Muscle of leg (tissue), 3 donors: ENCODE measurements at regions not wholly inside any gene's neighbourhood (a gene's known extent, or its start where the extent isn't known, plus 50 kb on each side); places are given as distances from the start of the nearest gene placed in this dataset.

Source experiments
- DNase-seq: peaks from one replicate; pipeline ENCODE4 v3.0.0; 2013
- H3K27ac ChIP-seq: one replicate; pipeline ENCODE4 v1.5.1; 2013; ENCODE audit warnings: mild to moderate bottlenecking, low read length, control low read depth
- H3K27me3 ChIP-seq: one replicate; pipeline ENCODE4 v1.6.1; 2013; ENCODE audit warnings: low read length; ENCODE audit not compliant: control insufficient read depth, insufficient read depth
- H3K36me3 ChIP-seq: one replicate; pipeline ENCODE4 v1.6.1; 2013; ENCODE audit warnings: low read length; ENCODE audit not compliant: control insufficient read depth, insufficient read depth
- H3K4me1 ChIP-seq: one replicate; pipeline ENCODE4 v1.6.1; 2013; ENCODE audit warnings: low read length; ENCODE audit not compliant: control insufficient read depth, insufficient read depth
- H3K4me3 ChIP-seq: one replicate; pipeline ENCODE4 v1.5.1; 2013; ENCODE audit warnings: low read length, control low read depth
- H3K9me3 ChIP-seq: replicated peaks from 2 replicates; pipeline ENCODE4 v1.6.1; 2013; ENCODE audit warnings: low read depth, low read length; ENCODE audit not compliant: control insufficient read depth
- WGBS: methylation state at CpG from one replicate; pipeline ENCODE4 v1.1.5; 2013; ENCODE audit warnings: missing lambda C conversion rate; ENCODE audit not compliant: insufficient coverage; 5-methylcytosine and 5-hydroxymethylcytosine counted together

DNA sequence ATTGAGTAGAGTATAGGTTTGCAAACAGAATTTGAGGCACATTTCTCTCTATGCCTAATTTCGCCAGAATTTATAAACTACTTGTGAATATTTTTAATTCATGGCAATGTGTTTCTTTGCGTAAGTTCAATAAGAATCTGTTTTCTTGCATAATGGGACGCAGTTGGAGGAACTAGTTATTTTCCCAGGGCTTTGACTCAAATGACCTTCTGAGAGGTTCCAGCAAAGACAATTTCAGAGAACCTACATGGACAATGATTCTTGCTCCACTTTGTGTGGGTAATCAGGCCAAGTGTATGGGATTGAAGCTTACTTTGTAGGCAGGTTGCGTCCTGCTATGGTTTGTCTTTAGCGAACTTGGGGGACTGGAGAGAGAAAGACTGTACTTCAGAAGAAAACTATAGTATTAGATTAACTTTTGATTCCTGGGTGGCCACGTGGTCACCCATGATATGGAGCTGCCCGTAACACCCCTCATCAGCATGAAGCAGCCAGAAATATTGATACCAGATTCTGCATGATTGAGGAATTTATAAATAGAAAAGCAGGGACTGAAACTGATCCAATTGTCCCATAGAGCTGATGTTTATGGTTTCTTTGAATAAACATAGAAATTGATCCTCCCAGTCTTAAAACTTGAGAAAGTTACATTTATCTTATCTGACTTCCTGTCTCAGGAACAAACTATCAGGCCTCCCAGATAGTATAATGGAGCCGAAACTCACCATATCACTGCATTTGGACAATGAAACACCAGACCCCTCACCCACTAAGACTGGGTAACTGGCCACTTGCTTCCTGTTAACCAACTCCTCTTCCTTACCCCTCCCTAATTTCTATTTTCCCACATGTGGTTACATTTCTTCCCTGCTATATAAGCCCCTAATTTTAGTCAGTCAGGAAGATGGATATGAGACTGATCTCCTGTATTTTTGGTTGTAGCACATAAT, 815.3 kb upstream of the HS6ST1 start:
- Histone ChIP-seq H3K36me3 (no peaks in the 10 kb centered on the region), H3K4me1 (no peaks in the 10 kb centered on the region), H3K9me3 (peaks cover 1% of the 10 kb centered on the region), H3K4me3 (no peak overlapping the region), H3K27me3 (no peaks in the 10 kb centered on the region), H3K27ac (no peak overlapping the region)
- 50% methylated on average over 1 of the region's 8 CpGs for WGBS
- DNase-seq, result no peak

DNA sequence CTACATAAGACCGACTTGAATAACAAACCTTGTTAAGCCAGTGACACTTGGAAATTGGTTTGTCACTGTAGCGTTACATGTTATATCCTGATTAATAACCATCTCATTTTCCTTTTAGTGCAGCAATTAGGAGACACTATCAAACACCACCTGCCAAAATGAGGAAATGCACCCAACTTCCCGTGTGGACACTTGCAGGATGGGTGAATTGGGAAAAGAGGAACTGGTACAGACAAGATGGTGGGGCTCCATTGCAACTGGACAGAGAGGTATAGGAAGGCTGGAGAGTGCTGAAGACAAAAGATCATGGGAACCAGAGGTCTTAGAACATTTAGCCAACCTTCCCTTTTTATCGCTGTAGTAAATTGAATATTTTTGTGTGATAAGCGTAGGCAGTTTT, 816.3 kb upstream of the HS6ST1 start:
- no peak overlapping the region for H3K4me3 ChIP-seq
- no peak for DNase-seq
- no peaks in the 10 kb centered on the region for H3K4me1 ChIP-seq
- H3K27me3 ChIP-seq, result no peaks in the 10 kb centered on the region
- peaks cover 2% of the 10 kb centered on the region for H3K9me3 ChIP-seq
- WGBS, result no CpG with 5 or more reads among the region's 5 CpGs
- H3K27ac ChIP-seq, result no peak overlapping the region
- H3K36me3 ChIP-seq, result no peaks in the 10 kb centered on the region

- Histone ChIP-seq H3K36me3 (no peaks in the 10 kb centered on the region), H3K27me3 (no peaks in the 10 kb centered on the region), H3K27ac (no peak overlapping the region), H3K9me3 (peaks cover 2% of the 10 kb centered on the region), H3K4me3 (no peak overlapping the region), H3K4me1 (no peaks in the 10 kb centered on the region)
- no peak for DNase-seq
- WGBS, result no CpG with 5 or more reads among the region's 2 CpGs
These were observed 820.7 kb upstream of the HS6ST1 start for GRCh38 chr2:129139380-129139779.

DNA sequence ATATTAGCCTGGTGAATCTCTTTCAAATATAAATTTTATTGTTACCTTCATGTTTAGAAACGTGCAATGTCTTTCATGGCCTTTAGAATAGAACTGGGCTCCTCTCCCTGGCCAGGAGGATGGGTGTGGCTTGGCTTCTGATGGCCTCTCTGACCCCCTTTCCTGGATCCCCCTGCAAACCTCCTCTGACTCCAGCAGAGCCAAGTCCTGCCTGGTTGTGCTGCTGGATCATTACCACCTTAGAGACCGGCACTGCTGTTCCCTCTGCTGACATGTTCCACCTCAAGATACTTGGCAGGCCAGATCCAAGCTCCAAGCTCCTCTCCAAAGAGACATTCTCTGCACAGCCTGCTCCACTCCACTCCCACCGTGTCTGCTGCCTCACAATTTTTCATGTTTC, 823.8 kb upstream of the HS6ST1 start:
- Histone ChIP-seq H3K9me3 (peaks cover 2% of the 10 kb centered on the region), H3K4me3 (no peak overlapping the region), H3K27ac (no peak overlapping the region), H3K27me3 (no peaks in the 10 kb centered on the region), H3K4me1 (no peaks in the 10 kb centered on the region), H3K36me3 (no peaks in the 10 kb centered on the region)
- WGBS, result no CpG with 5 or more reads among the region's 3 CpGs
- DNase-seq, result no peak

- DNase-seq, result no peak
- no peaks in the 10 kb centered on the region for H3K4me1 ChIP-seq
- no peaks in the 10 kb centered on the region for H3K27me3 ChIP-seq
- H3K4me3 ChIP-seq, result no peak overlapping the region
- no peaks in the 10 kb centered on the region for H3K36me3 ChIP-seq
- H3K27ac ChIP-seq, result no peak overlapping the region
- H3K9me3 ChIP-seq, result no peaks in the 10 kb centered on the region
- WGBS, result 93% methylated on average over 42 of the region's 42 CpGs
These were observed 825.6 kb upstream of the HS6ST1 start for GRCh38 chr2:129144082-129144791.

GRCh38 chr2:129152514-129152913, 827.0 kb upstream of the RAB6C start:
- H3K4me1 ChIP-seq, result no peaks in the 10 kb centered on the region
- no peaks in the 10 kb centered on the region for H3K27me3 ChIP-seq
- no peak for DNase-seq
- H3K27ac ChIP-seq, result no peak overlapping the region
- no peaks in the 10 kb centered on the region for H3K36me3 ChIP-seq
- H3K9me3 ChIP-seq, result no peaks in the 10 kb centered on the region
- no peak overlapping the region for H3K4me3 ChIP-seq
- WGBS, result no CpG with 5 or more reads among the region's 1 CpG

DNA sequence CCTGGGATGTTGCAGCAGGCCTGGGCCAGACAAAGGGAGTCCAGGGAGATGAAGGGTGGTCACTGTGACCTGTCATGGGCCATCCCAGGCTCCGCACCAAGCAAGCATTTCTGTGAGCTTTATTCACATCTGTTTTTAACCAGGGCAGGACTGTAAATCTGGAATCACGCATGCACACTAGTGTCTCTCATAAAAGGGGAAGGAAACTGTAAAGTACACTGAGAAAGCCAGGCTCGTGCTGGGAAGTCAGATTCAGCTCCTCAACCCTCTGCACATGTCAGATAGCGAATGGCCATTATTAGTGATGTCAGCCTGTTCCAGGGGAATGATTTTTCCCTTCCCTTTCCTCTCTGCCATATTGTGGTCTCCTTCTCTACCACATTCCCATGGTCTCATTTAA, 818.6 kb upstream of the RAB6C start:
- 66% methylated on average over 2 of the region's 4 CpGs for WGBS
- no peaks in the 10 kb centered on the region for H3K9me3 ChIP-seq
- H3K4me3 ChIP-seq, result no peak overlapping the region
- peak; percentile 28 for DNase-seq
- no peaks in the 10 kb centered on the region for H3K36me3 ChIP-seq
- H3K4me1 ChIP-seq, result peaks cover 2% of the 10 kb centered on the region
- peaks cover 2% of the 10 kb centered on the region for H3K27me3 ChIP-seq
- H3K27ac ChIP-seq, result no peak overlapping the region

DNA sequence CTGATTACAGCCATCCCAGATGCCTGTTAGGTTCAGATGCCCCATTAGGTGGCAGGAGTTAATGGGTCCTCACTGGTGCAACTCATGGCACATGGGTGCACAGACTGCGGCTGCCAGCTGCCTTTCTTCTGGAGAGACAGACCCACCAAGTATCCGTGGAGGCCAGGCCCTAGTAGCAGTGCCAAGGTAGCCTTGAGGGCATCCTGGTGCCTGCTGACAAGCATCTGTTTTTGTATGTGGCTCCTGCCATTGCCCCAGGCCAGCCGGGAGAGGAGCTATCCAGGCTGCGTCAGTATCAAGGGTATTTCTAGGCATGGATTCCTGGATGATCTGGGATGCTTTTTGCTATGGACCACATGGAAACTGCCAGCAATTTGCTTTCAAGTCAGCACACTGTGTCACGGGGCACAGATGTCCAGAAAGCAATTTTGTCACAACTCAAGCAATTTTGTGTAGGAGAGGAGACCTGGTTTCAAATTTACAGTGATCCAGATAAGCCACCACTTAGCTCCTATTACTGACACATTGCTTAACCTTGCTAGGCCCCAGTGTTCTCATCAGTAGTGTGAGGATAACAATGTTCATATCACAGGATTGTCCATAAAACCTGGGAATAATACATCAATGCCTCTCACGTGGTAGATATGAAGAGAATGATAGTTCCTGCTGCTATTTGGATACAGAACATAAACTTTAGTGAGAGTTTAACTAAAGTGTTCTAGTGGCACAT, 815.1 kb upstream of the RAB6C start:
- no peak for DNase-seq
- Histone ChIP-seq H3K27me3 (no peaks in the 10 kb centered on the region), H3K4me3 (no peak overlapping the region), H3K9me3 (no peaks in the 10 kb centered on the region), H3K27ac (no peak overlapping the region), H3K4me1 (peaks cover 2% of the 10 kb centered on the region), H3K36me3 (no peaks in the 10 kb centered on the region)
- WGBS, result 45% methylated on average over 5 of the region's 6 CpGs

DNA sequence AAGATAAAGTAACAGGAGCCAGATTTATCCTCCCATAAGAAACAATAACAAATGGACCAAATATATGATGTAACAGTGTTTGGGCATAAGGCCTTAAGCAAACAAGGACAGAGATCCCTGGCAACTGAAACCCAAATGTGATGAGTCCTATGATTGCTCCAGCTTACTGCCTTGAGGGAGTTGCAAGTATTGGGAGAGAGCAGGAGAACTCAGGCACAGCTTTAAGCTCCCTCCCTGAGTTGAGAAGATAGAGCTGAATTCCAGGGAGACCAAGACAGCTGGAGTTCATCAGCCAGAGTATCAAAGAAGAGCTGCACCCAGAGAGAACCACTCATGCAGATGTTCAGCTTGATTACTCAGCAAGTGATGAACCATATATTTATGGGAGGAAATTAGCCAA, 814.5 kb upstream of the RAB6C start:
- H3K9me3 ChIP-seq, result no peaks in the 10 kb centered on the region
- no peak overlapping the region for H3K4me3 ChIP-seq
- no peaks in the 10 kb centered on the region for H3K36me3 ChIP-seq
- H3K27me3 ChIP-seq, result no peaks in the 10 kb centered on the region
- DNase-seq, result peak; percentile 79
- peaks cover 2% of the 10 kb centered on the region for H3K4me1 ChIP-seq
- H3K27ac ChIP-seq, result no peak overlapping the region

- DNase-seq, result no peak
- H3K27ac ChIP-seq, result no peak overlapping the region
- H3K27me3 ChIP-seq, result no peaks in the 10 kb centered on the region
- WGBS, result no CpG with 5 or more reads among the region's 1 CpG
- H3K4me3 ChIP-seq, result no peak overlapping the region
- peaks cover 2% of the 10 kb centered on the region for H3K4me1 ChIP-seq
- H3K36me3 ChIP-seq, result no peaks in the 10 kb centered on the region
- H3K9me3 ChIP-seq, result no peaks in the 10 kb centered on the region
These were observed 812.0 kb upstream of the RAB6C start for GRCh38 chr2:129167456-129167855.
